NCI-H82 treated with DMSO at 0.1 percent for 48 hours (cell line): ENCODE measurements at regions not wholly inside any gene's neighbourhood (a gene's known extent, or its start where the extent isn't known, plus 50 kb on each side); places are given as distances from the start of the nearest gene placed in this dataset.

Experiments used
- DNase-seq: peaks from one replicate; lab custom pipeline; 2025; ENCODE audit not compliant: unreplicated experiment; lab: John Stamatoyannopoulos, UW

GRCh38 chr7:30212701-30213111, 71.7 kb upstream of the ZNRF2 start:
- peak; percentile 78 for DNase-seq

GRCh38 chr7:30213637-30214036, 70.8 kb upstream of the ZNRF2 start:
- no peak for DNase-seq

- DNase-seq, result no peak
Observed at GRCh38 chr7:30214651-30215137, 69.7 kb upstream of the ZNRF2 start.

DNA sequence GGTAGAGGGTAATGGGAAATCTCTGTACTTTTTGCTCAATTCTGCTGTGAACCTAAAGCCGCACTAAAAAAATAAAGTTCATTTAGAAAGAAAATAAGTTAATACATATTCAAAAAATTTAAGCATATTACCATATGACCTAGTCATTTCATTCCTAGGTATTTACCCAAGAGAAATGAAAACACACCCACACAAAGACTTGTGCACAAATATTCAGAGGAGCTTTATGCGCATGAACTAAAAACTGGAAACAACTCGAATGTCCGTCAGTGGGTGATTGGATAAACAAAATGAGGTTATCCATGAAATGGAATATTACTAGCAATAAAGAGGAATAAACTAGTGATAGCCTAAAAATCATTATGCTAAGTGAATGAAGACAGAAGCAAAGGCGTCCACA, 62.6 kb upstream of the ZNRF2 start:
- DNase-seq, result no peak

DNA sequence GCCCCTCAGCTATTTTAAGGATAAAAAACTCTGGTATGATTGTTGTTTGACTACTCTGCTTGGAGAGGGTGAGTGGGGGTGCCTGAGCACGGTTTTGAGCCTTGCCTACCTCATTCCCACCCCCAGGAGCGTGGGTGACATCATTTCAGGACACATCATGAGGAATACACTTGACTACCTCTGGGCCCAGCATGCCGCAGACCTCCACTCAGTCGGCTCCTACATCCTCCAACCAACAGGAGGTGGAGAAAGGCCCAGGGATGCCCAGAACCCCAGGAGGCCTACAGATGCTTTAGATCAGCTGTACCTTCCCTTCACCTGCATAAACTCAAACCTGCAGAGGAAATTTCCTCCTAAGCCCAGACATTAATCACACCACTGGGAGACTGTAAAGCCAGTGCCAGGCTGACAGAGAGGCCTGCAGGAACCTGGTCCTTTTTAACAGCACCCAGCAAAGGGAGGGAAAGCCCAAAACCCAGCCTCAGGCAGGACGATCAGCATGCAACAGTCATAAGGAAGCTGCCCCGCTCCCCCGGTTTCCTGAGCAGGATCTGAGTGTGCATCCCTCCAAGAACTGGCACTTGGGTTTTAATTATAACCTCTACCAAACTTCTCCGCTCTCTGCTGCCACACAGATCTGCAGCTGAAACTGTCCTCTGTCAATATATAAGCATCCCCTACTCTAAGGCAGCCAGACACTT, 61.7 kb upstream of the ZNRF2 start:
- no peak for DNase-seq

DNA sequence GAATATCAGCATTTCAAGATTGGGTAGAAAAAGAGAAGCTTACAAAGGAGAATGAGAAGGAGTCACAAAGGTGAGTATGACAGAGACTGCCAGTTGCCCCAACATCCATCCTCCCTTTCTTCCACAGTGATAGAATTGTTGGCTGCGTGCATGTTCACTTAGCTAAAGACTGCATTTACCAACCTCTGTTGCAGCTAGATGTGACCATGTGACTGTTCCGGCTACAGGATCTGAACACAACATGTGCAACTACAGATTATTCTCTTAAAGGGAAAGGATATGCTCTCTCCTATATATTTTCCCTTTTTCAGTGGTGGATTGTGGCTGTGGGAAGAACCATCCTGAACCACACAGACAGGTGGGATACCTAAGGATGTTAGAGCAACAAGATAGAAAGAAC, 60.5 kb upstream of the ZNRF2 start:
- DNase-seq, result no peak

DNA sequence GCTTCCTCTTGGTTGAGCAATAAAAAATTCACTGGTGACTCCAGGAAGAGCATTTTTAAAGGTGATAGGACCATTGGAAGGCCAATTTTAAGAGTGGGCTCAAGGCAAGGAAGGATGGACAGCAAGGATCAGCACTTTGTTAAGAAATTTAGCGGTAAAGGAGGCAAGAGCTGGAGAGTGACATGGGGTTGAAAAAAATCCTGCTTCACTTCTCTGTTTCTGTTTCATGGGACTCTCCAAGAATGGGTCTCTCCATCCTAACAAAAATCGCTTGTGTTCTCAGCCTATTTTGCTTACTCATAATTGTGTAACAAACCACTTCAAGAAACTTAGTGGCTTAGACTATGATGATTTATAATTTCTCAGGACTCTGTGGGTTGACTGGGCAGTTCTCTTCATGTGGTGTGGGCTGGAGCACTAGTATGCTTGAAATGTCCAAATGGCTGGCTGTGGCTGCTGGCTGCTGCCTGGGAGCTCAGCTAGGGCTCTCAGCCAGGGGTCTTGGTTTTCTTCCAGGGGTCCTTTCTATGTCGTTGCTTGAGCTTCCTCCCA, 59.8 kb upstream of the ZNRF2 start:
- no peak for DNase-seq

- no peak for DNase-seq
Observed at GRCh38 chr7:30225863-30226613, 58.4 kb upstream of the ZNRF2 start.

GRCh38 chr7:30226614-30227268, 57.7 kb upstream of the ZNRF2 start:
- peak; percentile 34 for DNase-seq

GRCh38 chr7:30231271-30231670, 53.1 kb upstream of the ZNRF2 start:
- DNase-seq, result no peak

- peak; percentile 75 for DNase-seq
Observed at GRCh38 chr7:30232391-30232790, 52.0 kb upstream of the ZNRF2 start.
